GM12872 (cell line): ENCODE measurements at regions not wholly inside any gene's neighbourhood (a gene's known extent, or its start where the extent isn't known, plus 50 kb on each side); places are given as distances from the start of the nearest gene placed in this dataset.

Source experiments
- CTCF ChIP-seq: IDR thresholded peaks from 3 replicates; pipeline ENCODE4 v1.5.1; 2011; ENCODE audit warnings: low read depth, mild to moderate bottlenecking, low read length, moderate library complexity; ENCODE audit not compliant: insufficient read depth

DNA sequence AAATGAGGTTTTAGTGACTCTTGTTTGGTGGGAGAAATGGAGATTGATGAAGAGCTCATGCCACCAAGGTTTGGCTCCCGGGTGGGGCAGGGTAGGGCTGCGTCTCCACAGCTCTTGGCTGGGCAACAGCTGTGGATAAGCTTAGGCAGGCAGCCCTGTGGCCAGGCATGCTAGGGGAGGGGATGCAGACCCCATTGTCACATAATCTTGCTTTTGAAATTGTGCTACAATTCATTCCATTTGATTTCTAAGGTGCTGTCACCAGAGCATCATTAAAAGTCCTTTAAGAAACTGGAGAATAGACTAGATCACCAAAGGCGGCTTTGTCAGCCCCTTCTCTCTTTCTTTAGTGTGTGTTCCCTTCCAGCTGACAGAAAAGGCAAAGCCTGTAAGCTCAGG lies 574.2 kb upstream of the JAG1 start:
- no peak for TF ChIP-seq CTCF

DNA sequence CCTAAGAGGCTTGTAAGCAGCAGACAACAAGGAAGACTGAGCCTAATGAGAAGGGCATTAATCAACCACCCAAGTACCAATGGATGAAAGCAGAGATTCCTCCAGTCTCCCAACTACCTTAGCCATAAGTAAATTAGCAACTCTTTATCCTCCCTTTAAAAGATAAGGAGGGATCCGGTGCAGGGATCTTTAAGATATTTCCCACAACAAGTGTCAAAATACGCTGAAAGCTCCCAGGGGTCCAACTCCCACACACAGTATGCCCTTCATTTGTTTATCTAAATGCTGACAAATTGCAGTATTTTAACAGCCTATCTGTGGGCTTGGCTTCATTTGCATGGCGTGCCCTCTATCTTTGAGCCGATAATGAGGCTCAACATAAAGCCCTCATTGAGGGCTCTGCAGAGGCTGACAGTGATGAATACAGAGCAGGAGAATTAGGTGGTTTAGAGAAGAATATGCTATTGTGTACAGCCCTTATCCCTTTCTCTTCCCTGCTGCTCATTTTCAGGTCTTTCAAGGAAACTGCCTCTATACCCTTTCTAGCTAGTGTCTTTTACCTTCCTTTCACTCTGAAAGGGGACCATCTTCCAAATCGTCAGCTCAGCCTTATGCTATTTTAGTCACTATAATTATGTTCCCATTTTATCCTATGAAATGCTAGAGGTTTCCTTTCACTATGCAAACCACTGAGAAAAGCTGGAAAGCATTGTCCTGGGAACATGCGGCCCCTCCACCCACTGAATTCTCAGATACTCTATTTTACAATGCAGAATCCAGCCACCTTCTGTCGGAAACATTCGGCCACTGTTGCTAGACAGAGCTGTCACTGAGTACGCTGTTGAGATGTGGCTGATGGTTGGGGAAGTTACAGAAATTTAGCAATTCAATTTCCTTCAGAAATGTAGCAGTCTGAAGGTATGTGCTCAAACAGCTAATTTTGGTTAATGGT lies 575.2 kb upstream of the JAG1 start:
- no peak for TF ChIP-seq CTCF

GRCh38 chr20:11249683-11250082 lies 575.9 kb upstream of the JAG1 start:
- no peak for TF ChIP-seq CTCF

- no peak for TF ChIP-seq CTCF
Measured at GRCh38 chr20:11252447-11252846, 578.6 kb upstream of the JAG1 start.

DNA sequence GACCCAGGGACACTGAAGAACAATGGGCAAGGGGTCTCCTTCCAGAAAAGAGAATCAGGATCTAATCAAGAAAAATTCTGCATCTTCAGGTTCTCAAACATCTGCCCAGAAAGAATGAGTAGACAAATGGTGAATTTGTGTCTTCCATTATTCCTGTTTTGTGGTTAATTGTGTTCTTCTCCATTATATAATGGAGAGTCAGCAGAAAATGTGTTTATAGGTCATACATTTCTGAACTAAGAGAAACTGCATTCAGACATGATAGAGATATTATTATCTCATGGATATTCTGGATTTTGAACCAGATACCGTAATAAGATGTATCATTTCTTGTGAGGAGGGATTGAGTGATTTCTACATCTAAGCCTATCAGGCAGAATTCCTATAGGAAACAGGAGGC lies 581.7 kb upstream of the JAG1 start:
- TF ChIP-seq CTCF: no peak

GRCh38 chr20:11255860-11256259 lies 582.1 kb upstream of the JAG1 start:
- TF ChIP-seq CTCF: no peak

- no peak for TF ChIP-seq CTCF
Measured at GRCh38 chr20:11260611-11261010, 586.8 kb upstream of the JAG1 start.
